IMR-90 (cell line): ENCODE measurements at regions not wholly inside any gene's neighbourhood (a gene's known extent, or its start where the extent isn't known, plus 50 kb on each side); places are given as distances from the start of the nearest gene placed in this dataset.

ENCODE experiments used
- CEBPB ChIP-seq: IDR thresholded peaks from 2 replicates; pipeline ENCODE4 v1.6.1; 2012; ENCODE audit warnings: low read depth, low read length, improper control_type of control experiment
- FOS ChIP-seq: fragments of 150-350 bp; IDR thresholded peaks from 2 replicates; pipeline ENCODE4 v1.6.1; 2016; ENCODE audit warnings: low read depth, low read length
- NFE2L2 ChIP-seq: fragments of 150-350 bp; IDR thresholded peaks from 2 replicates; pipeline ENCODE4 v1.6.1; 2016; ENCODE audit warnings: low read depth, mild to moderate bottlenecking, low read length
- POLR2A ChIP-seq: IDR thresholded peaks from 2 replicates; pipeline ENCODE4 v1.6.1; 2012; ENCODE audit warnings: mild to moderate bottlenecking, low read depth, low read length
- RFX5 ChIP-seq: IDR thresholded peaks from 2 replicates; pipeline ENCODE4 v1.8.0; 2012; ENCODE audit warnings: low read depth, mild to moderate bottlenecking, low read length, moderate library complexity
- SMC3 ChIP-seq: fragments of 150-350 bp; IDR thresholded peaks from 2 replicates; pipeline ENCODE4 v1.6.1; 2016; ENCODE audit warnings: low read depth, mild to moderate bottlenecking, antibody characterized with exemption, low read length, moderate library complexity
- TF ChIP-seq, protein P1 (sequence below): conservative IDR thresholded peaks from 2 replicates; pipeline ENCODE4 v1.5.1; 2012; ENCODE audit warnings: mild to moderate bottlenecking, low read depth, low read length, improper control_type of control experiment
- TF ChIP-seq, protein P2 (sequence below): fragments of 150-350 bp; IDR thresholded peaks from 2 replicates; pipeline ENCODE4 v1.6.1; 2016; ENCODE audit warnings: low read depth, mild to moderate bottlenecking, low read length, moderate library complexity, borderline replicate concordance

DNA sequence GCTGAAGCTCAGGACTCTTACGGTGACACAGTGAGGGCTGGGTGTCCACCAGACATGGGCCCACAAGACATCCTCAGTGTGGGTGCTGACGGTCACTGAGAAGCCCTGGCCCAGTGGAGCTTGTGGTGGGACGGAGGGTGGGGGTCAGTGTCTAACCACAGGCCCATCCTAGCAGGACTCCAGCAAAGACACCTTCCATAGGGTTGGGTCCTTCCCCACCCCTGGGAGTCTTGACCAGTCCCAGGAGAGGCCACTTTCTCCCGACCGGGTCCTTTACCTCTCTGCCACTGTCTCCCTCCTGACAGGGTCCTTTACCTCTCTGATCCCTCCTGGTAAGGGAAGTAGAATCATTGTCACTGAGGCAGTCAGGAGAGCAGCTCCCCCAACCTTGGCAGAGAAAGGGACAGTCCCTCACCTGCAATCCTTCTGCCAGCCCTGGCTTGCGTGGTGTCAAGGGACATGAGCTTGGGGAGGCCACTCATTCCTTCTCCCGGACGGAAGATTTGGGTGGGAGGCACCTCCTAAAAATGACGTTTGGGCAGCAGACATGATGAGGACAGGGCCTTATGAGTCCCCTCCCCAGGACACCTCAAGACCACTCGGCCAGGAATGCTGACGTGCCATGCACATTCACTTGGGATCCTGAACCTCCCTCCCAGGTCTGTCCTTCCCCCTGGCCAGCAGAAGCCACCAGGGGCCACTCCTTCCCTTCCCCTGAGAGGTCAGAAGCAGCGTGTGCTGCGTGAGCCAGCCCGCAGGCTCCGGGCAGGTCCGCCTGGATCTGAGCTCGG is 91.5 kb upstream of the FGF3 start:
- TF ChIP-seq FOS: no peak
- TF ChIP-seq, protein P1, sequence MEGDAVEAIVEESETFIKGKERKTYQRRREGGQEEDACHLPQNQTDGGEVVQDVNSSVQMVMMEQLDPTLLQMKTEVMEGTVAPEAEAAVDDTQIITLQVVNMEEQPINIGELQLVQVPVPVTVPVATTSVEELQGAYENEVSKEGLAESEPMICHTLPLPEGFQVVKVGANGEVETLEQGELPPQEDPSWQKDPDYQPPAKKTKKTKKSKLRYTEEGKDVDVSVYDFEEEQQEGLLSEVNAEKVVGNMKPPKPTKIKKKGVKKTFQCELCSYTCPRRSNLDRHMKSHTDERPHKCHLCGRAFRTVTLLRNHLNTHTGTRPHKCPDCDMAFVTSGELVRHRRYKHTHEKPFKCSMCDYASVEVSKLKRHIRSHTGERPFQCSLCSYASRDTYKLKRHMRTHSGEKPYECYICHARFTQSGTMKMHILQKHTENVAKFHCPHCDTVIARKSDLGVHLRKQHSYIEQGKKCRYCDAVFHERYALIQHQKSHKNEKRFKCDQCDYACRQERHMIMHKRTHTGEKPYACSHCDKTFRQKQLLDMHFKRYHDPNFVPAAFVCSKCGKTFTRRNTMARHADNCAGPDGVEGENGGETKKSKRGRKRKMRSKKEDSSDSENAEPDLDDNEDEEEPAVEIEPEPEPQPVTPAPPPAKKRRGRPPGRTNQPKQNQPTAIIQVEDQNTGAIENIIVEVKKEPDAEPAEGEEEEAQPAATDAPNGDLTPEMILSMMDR: 0 out of 2 replicates have a peak, but pooled peaks have one; percentile 2
- TF ChIP-seq CEBPB: no peak
- TF ChIP-seq SMC3: no peak
- TF ChIP-seq POLR2A: no peak
- TF ChIP-seq, protein P2, sequence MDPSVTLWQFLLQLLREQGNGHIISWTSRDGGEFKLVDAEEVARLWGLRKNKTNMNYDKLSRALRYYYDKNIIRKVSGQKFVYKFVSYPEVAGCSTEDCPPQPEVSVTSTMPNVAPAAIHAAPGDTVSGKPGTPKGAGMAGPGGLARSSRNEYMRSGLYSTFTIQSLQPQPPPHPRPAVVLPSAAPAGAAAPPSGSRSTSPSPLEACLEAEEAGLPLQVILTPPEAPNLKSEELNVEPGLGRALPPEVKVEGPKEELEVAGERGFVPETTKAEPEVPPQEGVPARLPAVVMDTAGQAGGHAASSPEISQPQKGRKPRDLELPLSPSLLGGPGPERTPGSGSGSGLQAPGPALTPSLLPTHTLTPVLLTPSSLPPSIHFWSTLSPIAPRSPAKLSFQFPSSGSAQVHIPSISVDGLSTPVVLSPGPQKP: no peak
- no peak for TF ChIP-seq RFX5
- TF ChIP-seq NFE2L2: no peak
